C4-2B (cell line): ENCODE measurements at regions not wholly inside any gene's neighbourhood (a gene's known extent, or its start where the extent isn't known, plus 50 kb on each side); places are given as distances from the start of the nearest gene placed in this dataset.

Source experiments
- CTCF ChIP-seq: fragments of 450-650 bp; conservative IDR thresholded peaks from 2 replicates; pipeline ENCODE4 v1.5.1; 2017; ENCODE audit warnings: mild to moderate bottlenecking
- ZFX ChIP-seq: fragments of 450-650 bp; IDR thresholded peaks from 2 replicates; pipeline ENCODE4 v1.6.1; 2017

- TF ChIP-seq CTCF (no peak), ZFX (no peak)
Measured at GRCh38 chr2:224259831-224260230, 142.1 kb downstream of the FAM124B start.
